SU-DHL-6 (cell line): ENCODE measurements at regions not wholly inside any gene's neighbourhood (a gene's known extent, or its start where the extent isn't known, plus 50 kb on each side); places are given as distances from the start of the nearest gene placed in this dataset.

Experiments used
- H2AFZ ChIP-seq: fragments of 200-600 bp; sonication (generic); 2 replicates; pipeline ENCODE4 v1.6.1; 2014; ENCODE audit warnings: low read depth, mild to moderate bottlenecking, moderate library complexity, mixed read lengths, antibody characterized with exemption, low read length; ENCODE audit not compliant: severe bottlenecking
- H3F3A ChIP-seq: fragments of 200-600 bp; shearing (Covaris generic); 2 replicates; pipeline ENCODE4 v1.6.0; 2016; ENCODE audit warnings: antibody characterized with exemption, mild to moderate bottlenecking; ENCODE audit not compliant: insufficient read depth
- H3K27ac ChIP-seq: fragments of 200-600 bp; sonication (generic); 2 replicates; pipeline ENCODE4 v1.5.1; 2016; ENCODE audit warnings: low read depth, mild to moderate bottlenecking, low read length, moderate library complexity, mixed read lengths
- H3K27me3 ChIP-seq: fragments of 200-600 bp; sonication (generic), shearing (Covaris generic); 2 replicates; pipeline ENCODE4 v1.6.0; 2014; ENCODE audit warnings: mild to moderate bottlenecking, low read length
- H3K36me3 ChIP-seq: fragments of 200-600 bp; sonication (generic); 2 replicates; pipeline ENCODE4 v1.6.1; 2014; ENCODE audit warnings: mild to moderate bottlenecking, low read length, mixed read lengths
- H3K4me2 ChIP-seq: fragments of 300-600, 200-600 bp; shearing (Covaris generic), sonication (generic); 2 replicates; pipeline ENCODE4 v1.6.0; 2014; ENCODE audit warnings: low read length, low read depth, mild to moderate bottlenecking; ENCODE audit not compliant: poor library complexity, severe bottlenecking
- H3K4me3 ChIP-seq: fragments of 200-600 bp; sonication (generic); 2 replicates; pipeline ENCODE4 v1.5.1; 2014; ENCODE audit warnings: antibody characterized with exemption, low read length, mild to moderate bottlenecking, mixed read lengths; ENCODE audit not compliant: insufficient read depth, poor library complexity, severe bottlenecking
- H3K79me2 ChIP-seq: fragments of 200-600 bp; sonication (generic); 2 replicates; pipeline ENCODE4 v1.6.1; 2014; ENCODE audit warnings: mild to moderate bottlenecking, low read length, moderate library complexity; ENCODE audit not compliant: insufficient read depth
- H3K9ac ChIP-seq: fragments of 200-600 bp; sonication (generic); 2 replicates; pipeline ENCODE4 v1.7.0; 2014; ENCODE audit warnings: mild to moderate bottlenecking, low read length
- H3K9me2 ChIP-seq: fragments of 200-600 bp; sonication (generic); replicated peaks from 2 replicates; pipeline ENCODE4 v1.6.1; 2014; ENCODE audit warnings: low read length; ENCODE audit not compliant: insufficient read depth
- H3K9me3 ChIP-seq: fragments of 200-600 bp; sonication (generic); 2 replicates; pipeline ENCODE4 v1.6.1; 2014; ENCODE audit warnings: low read length, mixed read lengths; ENCODE audit not compliant: insufficient read depth
- H4K20me1 ChIP-seq: fragments of 200-600 bp; sonication (generic); 2 replicates; pipeline ENCODE4 v1.6.1; 2014; ENCODE audit warnings: low read depth, mild to moderate bottlenecking, antibody characterized with exemption, low read length, moderate library complexity, mixed read lengths
- CTCF ChIP-seq: fragments of 200-600 bp; sonication (generic); IDR thresholded peaks from one replicate; pipeline ENCODE4 v1.5.1; 2017; ENCODE audit warnings: antibody characterized with exemption, mild to moderate bottlenecking, low read length, moderate library complexity; ENCODE audit not compliant: insufficient read depth, poor library complexity, severe bottlenecking
- EZH2phosphoT487 ChIP-seq: fragments of 200-600 bp; sonication (generic), shearing (Covaris generic); conservative IDR thresholded peaks from 2 replicates; pipeline ENCODE4 v1.6.1; 2018; ENCODE audit warnings: mild to moderate bottlenecking, antibody characterized with exemption, low read length, moderate library complexity, mixed read lengths

DNA sequence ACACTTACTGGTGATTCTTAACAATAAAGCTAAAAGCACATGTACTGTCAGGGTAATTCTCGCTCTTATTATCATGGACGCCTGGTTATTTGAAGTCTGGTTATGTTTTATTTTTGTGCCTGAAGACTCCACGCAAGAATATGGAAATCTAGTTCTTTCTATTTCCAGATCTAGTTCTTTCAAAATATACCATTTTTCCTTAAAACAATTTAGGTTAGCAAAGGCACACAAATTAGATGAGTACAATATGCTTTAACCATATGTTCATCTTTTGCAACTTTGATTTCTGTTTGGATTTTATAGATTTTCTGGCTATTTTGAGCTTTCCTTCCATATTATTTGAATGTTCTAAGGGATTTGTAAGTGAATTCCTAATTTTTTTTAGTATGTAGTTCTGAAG lies 1783.1 kb downstream of the PCDH7 start:
- Histone ChIP-seq H4K20me1 (no peaks in the 10 kb centered on the region), H3K79me2 (no peaks in the 10 kb centered on the region), H3K27me3 (no peaks in the 10 kb centered on the region), H3K4me3 (no peak overlapping the region), H3K9ac (no peak overlapping the region), H3K9me2 (no peaks in the 10 kb centered on the region), H3K27ac (no peak overlapping the region), H3K36me3 (peaks cover 3% of the 10 kb centered on the region; the same call in 1 of the 2 replicates), H3F3A (no peaks in the 10 kb centered on the region), H3K4me2 (no peak overlapping the region), H2AFZ (no peak overlapping the region), H3K9me3 (peaks cover 8% of the 10 kb centered on the region; the same call in 1 of the 2 replicates)
- no peak for TF ChIP-seq CTCF
- TF ChIP-seq EZH2phosphoT487: no peak

GRCh38 chr4:32506067-32506466 lies 1785.9 kb downstream of the PCDH7 start:
- TF ChIP-seq EZH2phosphoT487: no peak
- TF ChIP-seq CTCF: no peak
- Histone ChIP-seq H3K79me2 (no peaks in the 10 kb centered on the region), H2AFZ (no peak overlapping the region), H3K36me3 (peaks cover 3% of the 10 kb centered on the region; the same call in 1 of the 2 replicates), H3K4me3 (no peak overlapping the region), H3K4me2 (no peak overlapping the region), H3K9me3 (peaks cover 11% of the 10 kb centered on the region; the same call in 1 of the 2 replicates), H3K27ac (no peak overlapping the region), H3K27me3 (no peaks in the 10 kb centered on the region), H4K20me1 (no peaks in the 10 kb centered on the region), H3K9ac (no peak overlapping the region), H3F3A (no peaks in the 10 kb centered on the region), H3K9me2 (no peaks in the 10 kb centered on the region)

GRCh38 chr4:32519060-32519459 lies 1798.9 kb downstream of the PCDH7 start:
- peak overlapping the region; percentile 12; the same call in 1 of the 2 replicates for H3K9ac ChIP-seq

More at GRCh38 chr4:32519060-32519459, 1798.9 kb downstream of the PCDH7 start:
- Histone ChIP-seq H3K27me3 (no peaks in the 10 kb centered on the region), H3F3A (no peaks in the 10 kb centered on the region), H3K9me3 (no peaks in the 10 kb centered on the region), H3K79me2 (no peaks in the 10 kb centered on the region), H4K20me1 (no peaks in the 10 kb centered on the region), H3K4me2 (peak overlapping the region; percentile 67), H3K36me3 (no peaks in the 10 kb centered on the region), H2AFZ (peak overlapping the region; percentile 75), H3K27ac (peak overlapping the region; percentile 65), H3K9me2 (no peaks in the 10 kb centered on the region), H3K4me3 (peak overlapping the region; percentile 8)
- no peak for TF ChIP-seq EZH2phosphoT487
- no peak for TF ChIP-seq CTCF
